GM19452 (cell line): ENCODE measurements at regions not wholly inside any gene's neighbourhood (a gene's known extent, or its start where the extent isn't known, plus 50 kb on each side); places are given as distances from the start of the nearest gene placed in this dataset.
"Not testable (repeated sequence)": the region's sequence is repeated elsewhere in the genome, so short reads cannot be mapped to it uniquely, and the experiment has no call there.

Experiments
- ATAC-seq: cut with Tn5 transposase; IDR thresholded peaks from one replicate; pipeline ENCODE4 v1.9.1; 2021; ENCODE audit not compliant: unreplicated experiment

DNA sequence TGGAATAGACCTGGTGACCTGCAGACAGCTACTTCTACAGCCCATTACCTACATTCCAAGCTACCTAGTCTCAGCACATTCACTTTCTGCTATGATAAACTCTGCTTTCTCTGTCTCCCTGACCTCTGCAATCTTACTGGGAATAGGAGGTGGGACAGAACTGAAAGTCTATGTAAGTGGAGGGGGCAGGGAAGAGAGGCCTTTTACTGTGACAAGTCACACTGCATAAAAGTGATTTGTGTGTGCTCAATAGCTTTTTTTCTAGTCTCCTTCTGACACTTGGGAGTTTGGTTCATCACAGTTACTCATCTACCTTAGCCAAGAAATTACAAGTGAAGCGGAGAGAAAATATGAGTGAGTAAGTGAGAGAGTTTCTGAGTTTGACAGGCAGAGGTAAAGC is 322.4 kb downstream of the OLFM4 start:
- ATAC-seq = no peak

DNA sequence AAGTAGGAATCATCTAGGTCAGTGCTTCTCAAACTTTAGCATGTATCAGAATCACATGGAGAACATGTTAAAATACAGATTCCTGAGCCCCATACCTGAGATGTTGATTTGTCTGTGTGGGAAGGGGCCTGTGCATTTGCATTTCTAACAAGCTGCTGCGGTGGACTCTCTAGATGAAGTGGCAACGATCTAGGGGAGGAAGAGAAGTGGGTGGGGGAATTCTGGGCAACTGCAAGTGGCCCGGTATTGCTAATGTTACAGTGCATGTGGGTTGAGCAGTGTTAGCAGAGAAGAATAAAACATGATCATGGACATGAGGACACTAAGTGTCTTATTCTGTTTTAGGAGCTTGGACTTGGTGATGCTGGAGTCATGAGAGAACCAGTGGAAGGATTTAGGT is 329.0 kb downstream of the OLFM4 start:
- no peak for ATAC-seq

DNA sequence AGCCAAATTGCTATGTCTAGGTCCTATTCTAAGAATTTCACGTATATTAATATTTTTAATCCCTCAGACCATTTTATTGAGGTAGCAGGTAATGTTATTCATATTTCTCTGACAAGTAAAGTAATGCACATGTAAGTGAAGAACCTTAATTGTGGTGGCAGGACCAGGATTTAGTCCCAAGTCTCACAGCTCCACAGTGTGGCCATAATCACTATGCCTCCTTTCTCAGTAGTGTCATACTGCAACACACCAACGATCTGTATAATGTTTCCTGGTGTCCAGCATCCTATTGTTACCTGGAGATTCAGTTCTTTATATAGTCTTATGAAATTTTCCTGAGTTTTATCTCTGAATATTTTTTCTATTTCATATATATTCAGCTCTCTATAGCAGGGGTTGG is 340.3 kb downstream of the OLFM4 start:
- ATAC-seq = no peak

DNA sequence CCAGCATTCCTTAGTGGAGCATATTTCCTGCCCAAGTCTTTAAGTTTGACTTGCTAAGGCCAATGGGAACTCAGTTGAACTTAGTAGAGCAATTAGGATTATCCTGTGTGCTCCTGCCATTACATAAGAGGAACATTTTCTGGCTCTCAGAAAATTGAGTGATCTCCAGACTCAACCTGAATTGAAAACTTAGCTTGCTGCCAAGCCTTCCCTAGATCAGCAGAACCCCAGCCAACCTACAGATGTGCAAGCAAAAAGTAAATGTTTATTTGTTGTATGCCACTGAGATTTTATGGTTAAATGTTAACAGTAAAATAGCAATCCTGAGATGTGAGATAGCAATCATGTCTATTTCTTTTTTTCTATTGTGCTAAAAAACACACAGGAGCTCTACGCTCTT is 350.9 kb downstream of the OLFM4 start:
- no peak for ATAC-seq

DNA sequence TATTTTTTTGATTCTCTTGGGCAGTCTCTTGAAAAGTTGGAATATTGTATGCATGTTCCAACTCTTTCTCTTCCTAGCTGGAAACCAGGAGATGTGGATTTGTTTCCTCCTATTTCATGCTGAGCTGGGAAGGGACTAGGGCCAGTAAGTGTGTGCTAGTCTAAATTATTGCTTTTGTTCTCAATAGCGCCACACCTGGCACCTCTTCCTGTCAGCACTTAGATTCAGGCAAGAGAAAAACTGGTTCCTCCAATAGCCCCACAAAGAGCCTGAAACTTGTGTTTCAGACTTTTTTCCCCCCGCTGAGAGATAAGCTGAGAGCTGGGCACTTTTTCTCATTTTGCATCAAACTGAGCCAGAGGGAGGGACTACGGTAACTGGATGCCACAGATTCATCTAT is 353.4 kb downstream of the OLFM4 start:
- ATAC-seq = no peak

DNA sequence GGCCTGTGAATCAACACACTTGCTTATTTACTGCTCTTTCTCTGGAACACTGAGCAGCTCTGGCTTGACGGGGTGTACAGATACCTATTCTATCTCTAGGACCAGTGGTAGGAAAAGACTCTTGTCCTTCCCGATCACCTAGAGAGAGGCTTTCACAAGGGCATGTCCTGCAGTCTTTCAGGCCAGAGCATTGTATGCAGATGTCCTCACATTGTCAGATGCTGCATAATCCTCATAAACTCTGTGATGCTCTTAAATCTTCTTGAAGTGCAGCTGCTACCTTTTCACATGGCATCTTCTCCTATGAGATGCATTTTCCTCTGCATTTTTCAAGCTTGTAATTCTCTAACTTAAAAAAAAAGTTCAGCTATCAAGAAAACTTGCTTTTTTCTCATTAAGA is 369.4 kb downstream of the OLFM4 start:
- no peak for ATAC-seq

DNA sequence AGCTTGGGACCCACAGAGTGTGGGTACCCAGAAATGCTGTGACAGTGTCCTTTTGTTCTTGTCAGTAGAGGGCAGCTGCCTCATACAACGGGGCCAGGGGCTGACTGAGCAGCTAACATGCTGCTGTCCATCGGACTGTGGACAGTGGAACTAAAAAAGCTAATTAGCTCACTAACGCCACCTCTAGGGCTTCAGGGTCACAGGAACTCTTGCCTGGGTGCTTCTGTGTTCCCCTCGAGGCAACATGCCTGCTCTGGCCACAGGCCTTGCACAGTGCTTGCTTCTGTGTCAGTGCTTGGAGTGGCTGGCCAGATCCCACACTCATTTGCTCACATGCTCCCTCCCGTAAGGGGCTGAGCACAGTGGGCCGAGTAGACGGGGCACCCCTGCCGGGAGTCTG is 377.0 kb downstream of the OLFM4 start:
- no peak for ATAC-seq

DNA sequence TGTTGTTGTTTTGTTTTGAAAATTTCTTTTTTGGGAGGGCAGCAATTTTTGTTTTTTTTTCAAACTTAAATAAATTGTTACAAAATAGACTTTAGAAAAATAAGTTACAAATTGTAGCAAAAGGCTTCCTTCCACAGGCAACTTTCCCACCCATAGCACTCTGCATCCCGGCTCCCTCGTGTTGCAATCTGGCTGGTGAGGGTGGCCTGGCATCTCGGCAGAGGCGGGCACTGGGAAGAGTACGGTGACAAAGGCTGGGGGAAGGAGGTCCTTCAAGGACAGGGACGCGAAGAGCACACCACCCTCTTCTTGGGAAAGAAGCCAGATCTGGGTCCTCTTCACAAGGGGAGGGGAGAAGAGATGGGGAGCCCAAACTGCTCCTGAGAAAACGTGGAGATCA is 379.7 kb downstream of the OLFM4 start:
- no peak for ATAC-seq

DNA sequence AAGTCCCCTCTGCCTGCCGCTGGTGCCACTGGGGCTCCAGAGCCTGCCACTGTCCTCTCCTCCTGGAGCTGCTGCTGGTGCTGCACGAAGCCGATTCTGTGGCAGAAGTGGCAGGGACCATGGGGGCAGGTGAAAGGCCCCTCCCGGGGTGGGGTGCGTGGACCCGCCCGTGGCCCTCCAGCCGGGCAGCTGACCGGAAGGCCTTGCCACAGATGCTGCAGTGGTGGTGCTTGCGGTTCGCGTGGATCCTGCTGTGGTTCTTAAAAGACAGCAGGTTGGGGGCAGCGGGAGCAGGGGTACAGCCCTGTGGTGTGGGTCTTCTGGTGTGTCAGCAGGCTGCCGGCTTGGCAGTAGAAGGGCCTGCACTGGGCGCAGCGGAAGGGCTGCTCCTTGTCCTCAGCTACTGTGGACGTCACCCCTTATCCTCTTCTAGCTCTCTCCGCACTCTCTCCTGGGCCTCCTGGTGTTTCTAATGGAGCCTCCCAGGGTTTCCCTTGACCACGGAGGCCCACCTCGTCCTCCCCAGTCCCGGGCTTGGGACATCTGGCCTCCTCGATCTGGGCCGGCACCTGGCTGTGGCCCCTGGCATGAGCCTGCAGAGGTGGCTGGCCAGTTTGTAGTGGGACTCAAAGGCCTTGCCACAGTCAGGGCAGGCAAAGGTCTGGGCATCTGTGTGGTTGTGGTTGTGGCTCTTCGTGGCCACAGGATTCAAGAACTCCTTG is 380.4 kb downstream of the OLFM4 start:
- ATAC-seq = no peak

DNA sequence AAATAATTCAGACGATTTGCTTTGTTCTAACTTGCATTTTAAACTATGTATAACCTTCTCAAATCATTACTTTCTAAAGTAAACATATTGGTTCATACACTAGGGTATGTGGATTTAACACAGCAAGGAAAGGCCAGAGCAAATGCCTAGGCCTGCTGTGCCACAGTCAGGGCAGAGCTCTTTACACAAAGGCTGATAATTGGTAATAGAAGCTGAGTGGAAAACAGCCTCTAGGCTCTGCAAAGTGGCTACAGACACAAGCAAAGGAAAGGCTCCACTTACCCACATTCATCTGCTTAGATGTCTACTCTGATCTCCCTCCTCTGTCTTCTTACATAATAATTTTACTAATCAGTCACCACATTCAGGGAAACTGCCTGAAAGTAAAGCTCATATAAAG is 382.9 kb downstream of the OLFM4 start:
- no peak for ATAC-seq

DNA sequence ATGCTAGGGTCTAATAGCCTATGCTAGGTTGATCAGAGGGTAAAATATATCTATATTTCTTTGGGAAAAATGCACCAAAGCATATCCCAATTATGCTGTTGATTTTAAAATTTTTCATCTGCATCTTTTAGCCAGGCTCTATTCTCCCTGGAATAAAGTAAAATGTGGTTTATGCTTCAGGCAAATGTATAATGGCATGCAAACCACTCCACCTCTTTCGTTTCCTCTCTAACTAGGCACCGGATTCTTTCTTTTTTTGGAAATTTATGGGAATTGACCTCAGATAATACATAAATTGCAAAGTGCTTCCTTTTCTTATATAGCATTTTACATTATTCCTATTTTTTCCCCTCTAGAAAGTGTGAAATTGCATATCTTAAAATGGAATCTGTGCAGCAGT is 386.5 kb downstream of the OLFM4 start:
- ATAC-seq = no peak

DNA sequence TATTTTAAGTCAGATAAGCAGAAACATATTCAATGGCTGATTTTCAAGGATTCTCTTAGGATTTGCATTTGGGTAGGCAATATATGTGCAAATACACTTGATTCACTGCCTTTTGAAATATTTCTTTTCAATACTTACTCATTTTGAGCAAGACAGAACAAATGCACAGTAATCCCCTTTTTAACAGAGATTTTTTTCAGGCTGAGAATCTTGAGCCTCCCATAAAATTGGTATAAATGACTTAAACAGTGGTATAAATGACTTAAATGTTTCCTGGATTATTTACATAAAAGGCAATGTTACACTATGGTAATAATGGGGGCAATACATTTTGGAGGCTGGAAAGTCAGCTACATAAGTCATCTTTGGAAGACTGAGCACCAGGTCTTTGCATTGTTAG is 389.0 kb downstream of the OLFM4 start:
- no peak for ATAC-seq

DNA sequence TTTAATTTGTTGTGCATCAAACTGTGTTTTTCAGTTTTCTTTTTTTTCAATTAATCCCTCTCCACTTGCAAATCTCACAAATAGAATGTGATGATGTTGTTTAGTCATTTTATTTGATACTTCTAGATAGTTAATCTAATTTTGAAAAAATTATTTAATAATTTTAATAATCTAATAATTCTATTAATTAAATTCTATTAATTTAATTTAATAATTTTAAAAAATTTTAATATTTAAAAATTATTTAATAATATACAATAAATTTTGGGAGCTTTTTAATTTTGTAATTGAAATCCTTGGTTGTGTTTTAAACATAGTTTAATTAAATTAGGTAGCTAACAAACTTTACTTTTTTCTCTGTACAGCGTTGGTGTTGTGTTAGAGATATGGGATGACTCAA is 393.8 kb downstream of the OLFM4 start:
- ATAC-seq = no peak

DNA sequence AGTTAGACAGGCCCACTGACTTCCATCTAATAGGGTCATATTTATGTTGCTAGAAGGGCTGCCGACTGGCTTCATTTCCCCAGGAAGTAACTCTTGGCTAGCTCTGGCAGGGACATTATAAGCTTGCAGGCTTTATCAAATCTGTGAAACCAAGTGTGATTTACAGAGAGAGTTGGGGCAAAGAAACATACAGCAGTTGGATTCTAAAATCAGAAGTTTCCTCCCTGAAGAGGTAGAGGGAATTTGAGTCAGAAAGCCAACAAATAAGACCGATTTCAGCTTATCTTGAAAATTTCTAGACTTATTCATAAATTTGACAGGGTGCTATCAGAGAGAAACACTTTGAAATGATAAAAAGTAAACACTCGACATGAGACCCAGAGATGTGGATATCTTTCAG is 407.8 kb downstream of the OLFM4 start:
- ATAC-seq = no peak

DNA sequence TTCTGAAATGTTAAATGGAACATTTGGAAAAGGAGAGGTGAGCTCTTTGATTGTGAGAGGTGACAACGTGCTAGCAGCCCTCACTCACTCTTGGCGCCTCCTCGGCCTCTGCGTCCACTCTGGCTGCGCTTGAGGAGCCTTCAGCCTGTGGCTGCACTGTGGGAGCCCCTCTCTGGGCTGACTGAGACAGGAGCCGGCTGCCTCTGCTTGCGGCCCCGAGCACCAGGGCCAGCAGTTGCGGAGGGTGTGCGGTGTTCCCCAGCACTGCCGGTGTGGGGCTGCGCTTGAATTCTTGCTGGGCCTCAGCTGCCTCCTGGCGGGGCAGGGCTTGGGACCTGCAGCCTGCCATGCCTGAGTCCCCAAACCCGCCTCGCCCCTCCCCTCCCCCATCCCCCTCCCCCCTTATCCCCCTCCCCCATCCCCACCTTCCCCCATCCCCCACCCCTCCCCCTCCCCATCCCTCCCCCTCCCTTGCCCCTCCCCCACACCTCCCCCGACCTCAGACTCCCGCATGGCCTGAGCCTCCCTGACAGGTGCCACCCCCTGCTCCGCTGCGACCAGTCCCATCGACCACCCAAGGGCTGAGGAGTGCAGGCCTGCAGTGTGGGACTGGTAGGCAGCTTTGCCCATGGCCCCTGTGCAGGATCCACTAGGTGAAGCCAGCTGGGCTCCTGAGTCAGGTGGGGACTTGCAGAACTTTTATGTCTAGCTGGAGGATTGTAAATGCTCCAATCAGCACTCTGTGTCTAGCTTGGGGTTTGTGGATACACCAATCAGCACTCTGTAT is 411.0 kb downstream of the OLFM4 start:
- ATAC-seq = no peak

DNA sequence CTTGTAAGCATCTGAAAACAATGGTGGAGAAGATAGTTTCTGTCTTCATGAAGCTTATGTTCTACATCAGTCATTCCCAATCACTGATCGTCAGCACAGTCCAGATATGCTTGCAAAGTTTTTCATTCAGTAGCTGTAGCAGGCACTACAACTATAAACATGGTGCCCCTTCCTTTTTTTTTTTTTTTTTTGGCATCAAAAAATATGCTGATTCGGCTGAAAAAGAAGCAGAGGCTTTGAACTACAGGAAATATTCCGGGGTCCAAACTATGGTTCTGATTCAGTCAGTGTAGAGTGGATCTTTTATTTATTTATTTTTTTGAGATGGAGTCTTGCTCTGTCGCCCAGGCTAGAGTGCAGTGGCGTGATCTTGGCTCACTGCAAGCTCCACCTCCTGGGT is 414.4 kb downstream of the OLFM4 start:
- no peak for ATAC-seq

DNA sequence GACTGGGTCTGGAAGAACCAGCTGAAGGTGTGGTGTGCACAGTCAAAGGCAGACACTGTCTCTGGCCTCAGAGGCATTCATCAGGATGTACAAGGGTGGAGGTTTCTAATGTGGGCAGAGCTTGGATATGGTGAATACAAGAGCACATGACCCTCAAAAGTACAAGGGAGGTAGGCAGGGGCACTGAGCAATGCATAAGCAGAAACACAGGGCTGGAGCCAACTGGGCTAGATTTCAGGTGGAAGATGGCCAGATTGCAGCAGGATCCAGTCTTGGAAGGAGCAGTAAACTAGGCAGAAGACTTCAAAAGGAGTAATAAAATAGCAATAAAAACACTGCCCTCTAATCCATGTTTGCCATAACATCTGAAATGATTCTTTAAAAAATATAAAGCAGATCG is 417.1 kb downstream of the OLFM4 start:
- ATAC-seq = no peak

DNA sequence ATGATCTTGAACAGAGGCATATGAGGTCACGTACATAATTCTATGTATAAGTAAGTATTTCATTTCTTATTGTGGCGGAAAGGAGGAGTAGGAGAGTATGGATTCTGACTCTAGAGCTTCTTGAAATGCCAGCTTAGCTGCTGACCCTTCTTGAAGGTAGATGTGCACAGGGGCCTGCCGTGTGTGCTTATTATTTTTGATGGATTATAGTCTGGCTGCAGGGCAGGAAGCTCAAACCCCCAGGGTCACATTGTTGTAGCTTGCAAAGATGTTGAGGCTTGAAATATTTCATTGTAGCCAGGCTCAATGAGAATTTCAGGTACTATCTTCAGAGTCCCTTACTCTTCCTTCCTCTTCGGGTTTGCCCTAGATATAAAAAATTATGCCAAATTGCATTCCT is 418.8 kb downstream of the OLFM4 start:
- ATAC-seq = no peak

DNA sequence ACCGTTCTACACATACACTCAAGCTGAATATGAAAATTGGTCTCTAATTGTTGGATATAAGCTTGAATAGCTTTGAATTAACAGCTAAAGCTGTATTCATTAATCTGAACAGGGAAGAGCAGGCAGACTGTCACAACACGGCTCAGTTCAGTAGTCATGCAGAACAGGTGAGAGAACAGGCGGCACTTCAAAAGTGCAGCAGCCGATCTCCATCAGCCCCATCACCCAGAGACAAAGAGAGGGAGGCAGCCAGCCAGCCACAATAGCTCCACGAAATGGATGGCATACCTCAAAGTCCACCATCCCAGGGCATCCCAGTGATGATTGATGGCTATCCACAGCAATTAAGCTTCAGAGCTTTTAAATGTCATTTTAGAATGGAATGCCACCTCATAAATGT is 419.2 kb downstream of the OLFM4 start:
- no peak for ATAC-seq

DNA sequence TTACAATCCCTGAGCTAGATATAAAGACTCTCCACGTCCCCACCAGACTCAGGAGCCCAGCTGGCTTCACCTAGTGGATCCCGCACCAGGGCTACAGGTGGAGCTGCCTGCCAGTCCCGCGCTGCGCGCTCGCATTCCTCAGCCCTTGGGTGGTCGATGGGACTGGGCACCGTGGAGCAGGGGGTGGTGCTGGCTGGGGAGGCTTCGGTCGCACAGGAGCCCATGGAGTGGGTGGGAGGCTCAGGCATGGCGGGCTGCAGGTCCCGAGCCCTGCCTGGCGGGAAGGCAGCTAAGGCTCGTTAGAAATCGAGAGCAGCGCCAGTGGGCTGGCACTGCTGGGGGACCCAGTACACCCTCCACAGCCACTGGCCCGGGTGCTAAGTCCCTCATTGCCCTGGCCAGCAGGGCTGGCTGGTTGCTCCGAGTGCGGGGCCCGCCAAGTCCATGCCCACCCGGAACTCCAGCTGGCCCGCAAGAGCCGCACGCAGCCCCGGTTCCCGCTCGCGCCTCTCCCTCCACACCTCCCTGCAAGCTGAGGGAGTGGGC is 423.7 kb downstream of the OLFM4 start:
- ATAC-seq = not testable (repeated sequence)

DNA sequence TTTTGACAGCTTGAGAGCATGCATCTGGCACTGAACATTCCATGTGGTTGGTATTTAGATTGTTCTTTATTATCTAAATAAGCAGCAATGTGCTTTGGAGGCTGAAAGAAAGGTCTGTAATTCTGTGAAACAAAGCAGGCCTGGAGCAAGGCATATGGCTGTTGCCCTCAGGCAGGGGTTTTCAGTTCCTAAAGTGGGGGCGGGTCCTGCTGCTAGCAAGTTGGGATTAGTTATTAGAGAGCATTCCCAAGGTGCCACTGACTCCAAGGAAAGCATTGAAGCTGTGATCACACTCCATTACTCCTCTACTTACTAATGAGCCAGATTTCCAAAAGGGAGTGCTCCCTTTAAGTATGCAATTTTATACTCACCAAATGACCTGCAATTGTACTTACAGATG is 432.2 kb downstream of the OLFM4 start:
- no peak for ATAC-seq

DNA sequence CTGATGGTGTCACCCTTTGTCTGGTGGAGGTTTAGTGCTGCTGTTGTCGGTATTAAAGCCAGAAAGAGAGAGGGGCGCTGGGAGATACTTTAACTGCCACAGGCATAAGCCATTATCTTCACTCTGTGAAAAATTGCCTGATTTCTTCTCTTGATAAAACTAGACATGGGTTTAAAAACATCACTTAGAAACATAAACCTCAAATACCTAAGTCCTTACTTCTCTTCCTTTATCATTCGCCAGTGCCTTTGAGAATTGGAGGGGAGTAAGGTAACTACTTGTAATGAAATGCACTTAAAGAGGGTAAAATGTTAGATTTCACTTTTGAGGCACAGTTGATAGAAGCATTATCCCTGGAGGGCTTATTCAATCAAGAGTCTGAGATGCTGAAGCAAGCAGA is 434.5 kb downstream of the OLFM4 start:
- no peak for ATAC-seq

DNA sequence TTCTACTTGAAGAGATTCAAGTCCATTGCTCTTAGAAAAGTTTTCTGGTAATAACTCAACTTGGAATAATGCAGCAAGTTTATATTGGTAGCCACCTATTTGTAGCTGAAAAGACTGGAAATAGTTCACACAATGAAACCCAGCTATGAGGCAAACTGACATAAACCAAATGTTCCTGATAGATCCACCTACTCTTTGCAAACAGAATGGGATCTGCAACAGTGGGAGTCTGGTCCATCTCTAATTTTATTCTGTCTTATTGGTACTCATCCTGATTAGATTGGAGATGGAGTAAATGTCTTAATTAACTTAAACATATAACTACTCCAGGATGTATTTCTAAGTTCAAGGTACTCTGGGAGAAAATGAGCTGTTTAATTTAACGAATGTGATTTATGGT is 438.0 kb downstream of the OLFM4 start:
- no peak for ATAC-seq
